ENCODE measurements at regions not wholly inside any gene's neighbourhood (a gene's known extent, or its start where the extent isn't known, plus 50 kb on each side); places are given as distances from the start of the nearest gene placed in this dataset.
"Not testable (repeated sequence)": the region's sequence is repeated elsewhere in the genome, so short reads cannot be mapped to it uniquely, and the experiment has no call there.

DNA sequence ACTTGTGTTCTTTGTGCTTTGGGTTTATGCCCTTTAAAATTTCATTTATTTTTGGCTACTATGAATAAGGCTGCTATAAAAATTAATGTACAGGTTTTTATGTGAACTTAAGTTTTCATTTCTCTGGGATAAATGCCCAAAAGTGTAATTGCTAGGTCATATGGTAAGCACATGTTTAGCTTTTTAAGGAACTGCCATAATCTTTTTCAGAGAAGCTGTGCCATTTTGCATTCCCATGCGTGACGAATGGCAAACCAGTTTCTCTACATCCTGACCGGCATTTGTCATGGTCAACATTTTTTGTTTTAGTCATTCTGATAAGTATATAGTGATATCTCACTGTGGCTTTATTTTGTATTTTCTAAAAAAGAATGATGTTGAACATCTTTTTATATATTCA, 236.0 kb upstream of the SGK1 start:
- no peak for DNase-seq (ENCODE audit: low read depth)

DNA sequence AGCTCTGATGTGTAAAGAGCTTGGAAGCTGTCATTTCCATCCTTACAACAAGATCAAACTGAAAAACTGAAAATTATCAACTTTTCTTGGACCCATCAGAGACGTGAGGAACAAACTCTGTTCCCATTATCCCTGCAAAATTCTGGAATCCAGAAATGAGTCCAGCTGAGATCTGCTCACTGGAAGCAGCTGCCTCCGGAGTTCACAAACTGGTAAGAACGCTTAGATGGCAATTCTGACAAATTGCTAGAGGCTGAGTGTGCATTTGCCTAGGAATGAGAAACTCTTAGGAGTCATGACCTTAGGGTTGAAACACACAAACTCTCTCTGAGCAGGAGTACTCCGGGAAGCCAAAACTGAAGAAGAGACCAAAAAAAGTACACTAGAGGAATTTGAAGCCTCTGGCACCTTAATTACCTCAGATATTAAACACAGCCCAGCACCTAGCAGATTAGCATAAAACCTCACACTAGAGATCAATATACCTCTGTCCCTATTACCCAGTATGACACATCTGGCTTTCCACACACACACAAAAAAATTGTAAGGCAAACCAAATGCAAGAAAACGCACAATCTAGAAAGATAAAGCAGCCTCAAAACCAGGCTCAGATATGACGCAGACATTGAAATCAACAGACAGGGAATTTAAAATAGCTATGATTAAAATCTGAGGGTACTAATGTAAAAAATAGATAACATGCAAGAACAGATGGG, 233.5 kb upstream of the SGK1 start:
- no peak for DNase-seq (ENCODE audit: low read depth)

DNA sequence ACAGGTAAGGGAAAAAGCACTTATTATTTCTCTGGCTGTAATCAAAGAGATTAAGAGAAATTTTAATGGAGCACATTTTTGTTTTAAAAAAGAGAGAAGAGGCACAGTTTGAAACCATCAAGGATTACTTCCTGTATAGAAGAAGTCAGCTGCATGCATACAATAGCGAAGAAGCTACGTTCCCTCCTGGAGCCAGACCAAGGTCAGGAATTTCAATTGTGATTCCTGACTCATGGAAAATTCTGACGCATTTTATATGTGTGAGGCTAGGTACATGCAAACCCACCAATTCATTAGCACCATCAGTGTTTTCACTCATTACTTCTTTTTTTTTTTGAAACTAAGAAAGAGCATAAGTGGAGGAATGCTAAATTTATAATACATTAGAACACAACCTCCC, 232.7 kb upstream of the SGK1 start:
- no peak for DNase-seq (ENCODE audit: low read depth)

DNA sequence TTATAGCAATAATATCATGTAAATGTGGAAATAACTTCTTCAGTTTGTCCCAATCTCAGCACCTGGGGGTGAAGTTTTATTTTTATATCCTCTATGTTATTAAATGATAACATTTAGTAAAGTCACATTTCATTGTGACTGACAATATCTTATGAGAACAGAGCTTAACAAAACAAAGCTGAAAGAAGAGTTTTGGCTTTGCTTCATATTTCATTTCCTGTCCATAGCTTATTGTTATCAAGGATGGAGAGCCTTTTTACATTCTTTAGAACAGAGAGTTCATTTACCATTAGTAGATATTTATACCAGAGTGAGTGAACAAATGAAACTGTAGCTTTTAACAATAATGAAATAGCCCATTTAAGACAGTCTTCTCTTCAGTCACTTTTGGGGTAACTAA, 231.9 kb upstream of the SGK1 start:
- DNase-seq (ENCODE audit: low read depth): no peak

DNA sequence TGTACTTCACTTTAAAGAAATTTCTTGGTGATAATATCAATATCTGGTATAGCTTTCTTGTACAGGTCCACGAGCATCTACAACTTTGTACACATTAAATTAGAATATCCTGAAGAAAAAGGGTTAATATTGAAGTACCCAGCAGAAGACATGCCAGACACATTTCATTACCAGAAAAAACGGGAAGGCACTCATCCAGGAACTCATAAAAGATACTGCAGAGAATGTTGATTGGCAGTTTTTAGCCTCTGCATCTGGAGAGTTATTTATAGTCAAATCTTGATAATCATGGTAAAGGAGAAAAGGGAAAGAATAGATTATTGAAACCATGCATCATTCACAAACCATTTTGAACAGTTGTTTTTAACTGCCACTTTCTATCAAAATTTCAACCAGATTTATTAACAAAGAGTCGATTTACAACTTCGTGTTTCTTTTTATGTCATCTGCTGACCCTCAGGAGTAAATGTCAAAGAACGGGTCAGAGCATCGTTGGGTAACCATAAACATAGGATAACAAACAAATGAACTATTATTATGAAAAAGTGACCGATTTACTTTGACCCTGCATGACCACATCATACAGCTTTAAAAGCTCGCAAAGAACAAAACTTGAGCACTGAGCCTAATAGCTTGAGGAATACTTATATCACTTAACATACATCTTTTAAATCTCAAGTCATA, 229.2 kb upstream of the SGK1 start:
- DNase-seq (ENCODE audit: low read depth): no peak

DNA sequence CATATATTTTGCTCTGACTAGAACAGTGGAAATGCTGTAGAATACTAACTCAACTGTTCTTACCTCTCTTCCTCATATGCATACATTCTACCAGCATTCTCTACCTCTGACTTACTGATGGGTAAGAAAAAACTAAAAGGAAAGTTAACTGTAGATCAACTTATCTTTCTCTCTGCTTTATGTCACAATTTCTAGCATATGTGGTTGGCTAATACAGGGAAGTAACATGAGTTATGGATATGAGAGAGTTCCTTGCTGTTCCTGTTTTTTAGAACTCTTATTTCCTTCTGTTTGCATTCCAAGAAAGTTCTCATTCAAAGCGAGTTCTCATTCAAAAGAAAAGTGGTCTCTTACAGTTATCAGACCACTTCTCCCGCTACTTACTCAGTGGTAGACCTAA, 226.8 kb upstream of the SGK1 start:
- no peak for DNase-seq (ENCODE audit: low read depth)

DNA sequence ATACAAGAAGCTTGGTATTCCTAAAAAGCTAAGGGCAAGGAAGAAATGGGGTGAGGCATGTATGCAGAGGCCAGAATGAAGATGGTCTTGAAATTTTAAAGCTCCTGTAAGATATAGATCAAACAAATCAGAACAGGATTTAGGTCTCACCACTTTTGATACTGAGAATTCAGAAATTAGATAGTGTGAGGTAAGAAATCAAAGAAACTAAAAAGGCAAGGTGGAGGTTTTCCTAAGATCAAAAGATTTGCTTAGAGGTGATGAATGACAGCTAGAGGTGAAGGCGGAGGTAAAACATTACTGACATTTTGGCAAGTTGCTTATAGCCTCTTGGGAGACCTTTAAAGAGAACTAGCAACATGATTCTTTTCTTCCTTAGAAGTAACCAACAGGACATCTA, 225.2 kb upstream of the SGK1 start:
- no peak for DNase-seq (ENCODE audit: low read depth)

DNA sequence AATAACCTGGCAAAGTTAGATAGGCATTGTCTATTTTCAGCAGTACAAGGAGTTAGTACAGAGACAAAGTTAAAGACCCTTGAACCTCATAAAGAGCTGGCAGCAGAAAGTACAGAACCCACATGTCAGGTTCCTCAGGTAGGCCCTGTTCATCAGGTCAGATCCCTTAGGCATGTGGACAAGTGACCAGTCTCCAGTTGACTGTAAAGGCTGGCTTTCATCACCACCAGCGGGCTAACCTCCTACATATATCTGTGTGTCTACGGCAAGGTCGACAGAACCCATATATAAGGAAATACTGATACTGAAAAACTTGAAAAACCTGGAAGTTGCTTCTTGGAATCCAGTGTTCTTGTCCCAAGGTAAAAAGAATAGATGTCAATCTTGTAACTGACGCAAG, 223.1 kb upstream of the SGK1 start:
- no peak for DNase-seq (ENCODE audit: low read depth)

DNA sequence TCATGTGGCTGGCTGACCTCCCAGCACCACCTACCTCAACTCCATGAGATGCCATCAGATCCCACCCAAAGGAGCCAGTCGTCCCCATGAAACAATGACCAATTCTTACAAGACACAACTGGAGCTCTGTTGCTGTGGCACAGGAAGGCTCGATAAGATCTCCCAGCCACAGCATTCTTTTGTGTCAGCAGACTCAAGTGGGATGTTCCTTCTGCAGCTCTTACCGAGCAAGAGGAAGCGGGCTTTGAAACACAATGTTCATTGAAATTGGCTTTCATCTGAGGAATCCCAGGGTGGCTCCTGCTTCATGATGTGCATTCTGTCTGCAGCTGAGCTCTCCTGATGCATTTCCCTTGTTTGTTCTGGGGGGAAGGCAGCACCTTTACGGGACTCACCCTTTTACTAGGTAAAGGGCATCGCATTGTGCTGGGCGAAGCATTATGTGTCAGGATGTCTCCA, 222.0 kb upstream of the SGK1 start:
- no peak for DNase-seq (ENCODE audit: low read depth)

DNA sequence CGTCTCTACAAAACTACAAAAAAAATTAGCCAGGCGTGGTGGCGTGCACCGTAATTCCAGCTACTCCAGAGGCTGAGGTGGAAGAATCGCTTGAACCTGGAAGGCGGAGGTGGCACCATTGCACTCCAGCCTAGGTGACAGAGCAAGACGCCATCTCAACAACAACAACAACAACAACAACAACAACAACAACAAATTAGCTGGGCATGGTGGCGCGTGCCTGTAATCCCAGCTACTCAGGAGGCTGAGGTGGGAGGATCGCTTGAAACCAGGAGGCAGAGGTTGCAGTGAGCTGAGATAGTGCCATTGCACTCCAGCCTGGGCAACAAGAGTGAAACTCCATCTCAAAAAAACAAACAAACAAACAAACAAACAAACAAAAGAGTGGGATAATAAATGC, 219.9 kb upstream of the SGK1 start:
- not testable (repeated sequence) for DNase-seq (ENCODE audit: low read depth)

DNA sequence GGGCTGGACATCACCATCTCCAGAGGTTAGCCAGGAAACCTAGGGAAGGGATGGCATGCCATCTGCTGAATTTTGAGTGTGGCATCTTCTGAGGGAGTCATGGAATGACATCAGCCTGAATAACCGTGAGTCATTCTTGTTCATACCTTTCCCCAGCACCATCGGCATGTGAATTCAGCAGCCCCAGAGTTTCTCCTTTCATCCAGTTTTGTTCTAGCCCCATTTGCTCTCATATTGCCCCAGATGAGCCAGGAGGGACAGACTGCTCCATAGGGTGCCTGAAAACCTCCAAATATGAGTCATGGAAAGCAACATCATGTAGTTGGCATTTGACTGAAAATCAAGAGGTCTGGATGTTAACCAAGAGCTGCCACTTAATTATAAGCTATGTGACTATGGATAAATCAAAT, 219.2 kb upstream of the SGK1 start:
- DNase-seq (ENCODE audit: low read depth): no peak

DNA sequence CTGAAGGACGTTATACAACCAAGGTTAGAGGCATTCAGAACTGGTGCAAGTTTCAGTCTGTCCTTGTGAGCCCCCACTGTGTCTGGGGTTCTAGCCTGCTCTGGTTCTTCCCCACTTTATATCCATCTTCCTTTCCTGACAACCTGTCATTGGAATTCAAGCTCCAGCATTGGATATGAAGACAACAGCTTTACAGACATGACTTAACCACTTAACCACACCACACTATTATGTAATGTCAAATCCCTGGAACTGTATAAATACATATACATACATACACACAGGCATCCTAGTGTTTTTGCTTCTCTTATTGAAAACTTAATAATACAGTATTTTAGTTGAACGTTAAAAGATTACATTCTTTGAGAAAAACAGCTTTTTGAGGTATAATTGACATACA, 217.9 kb upstream of the SGK1 start:
- no peak for DNase-seq (ENCODE audit: low read depth)

DNA sequence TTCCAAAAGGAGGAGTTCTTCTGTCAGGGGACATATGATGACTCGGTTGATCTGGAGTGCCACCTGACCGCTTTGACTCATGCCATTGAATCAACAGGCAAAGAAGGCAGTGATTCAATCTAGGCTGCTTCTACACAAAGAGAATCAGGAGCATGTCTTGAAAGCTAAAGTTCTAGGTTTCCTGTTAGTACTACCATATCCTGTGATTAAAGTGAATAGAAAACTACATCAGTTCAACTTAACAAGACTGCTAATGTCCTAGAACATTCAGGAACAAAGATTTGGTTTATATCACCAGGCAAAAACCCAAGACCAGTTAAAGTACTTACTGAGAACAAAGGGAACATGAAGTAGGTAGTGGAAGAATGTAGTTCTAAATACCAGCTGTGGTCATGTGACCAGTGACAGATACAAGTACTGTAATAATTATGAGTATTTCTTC, 216.8 kb upstream of the SGK1 start:
- no peak for DNase-seq (ENCODE audit: low read depth)

DNA sequence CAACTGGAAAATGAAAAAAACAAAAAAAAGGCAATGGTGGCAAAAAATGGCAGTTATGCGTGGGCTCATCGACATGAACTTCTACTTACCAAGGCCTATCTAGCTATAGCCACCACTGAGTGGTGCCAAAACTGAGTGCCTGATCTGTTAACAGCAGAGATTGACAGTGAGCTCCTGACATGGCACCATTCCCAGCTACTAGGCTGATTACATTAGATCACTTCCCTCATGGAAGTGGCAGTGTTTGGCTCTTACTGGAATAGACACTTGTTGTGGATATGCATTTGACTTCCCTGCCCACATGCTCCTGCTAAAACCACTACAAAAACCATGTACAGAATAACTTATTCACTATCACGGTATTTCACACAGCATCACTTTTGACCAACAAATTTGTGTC, 216.1 kb upstream of the SGK1 start:
- DNase-seq (ENCODE audit: low read depth): no peak

DNA sequence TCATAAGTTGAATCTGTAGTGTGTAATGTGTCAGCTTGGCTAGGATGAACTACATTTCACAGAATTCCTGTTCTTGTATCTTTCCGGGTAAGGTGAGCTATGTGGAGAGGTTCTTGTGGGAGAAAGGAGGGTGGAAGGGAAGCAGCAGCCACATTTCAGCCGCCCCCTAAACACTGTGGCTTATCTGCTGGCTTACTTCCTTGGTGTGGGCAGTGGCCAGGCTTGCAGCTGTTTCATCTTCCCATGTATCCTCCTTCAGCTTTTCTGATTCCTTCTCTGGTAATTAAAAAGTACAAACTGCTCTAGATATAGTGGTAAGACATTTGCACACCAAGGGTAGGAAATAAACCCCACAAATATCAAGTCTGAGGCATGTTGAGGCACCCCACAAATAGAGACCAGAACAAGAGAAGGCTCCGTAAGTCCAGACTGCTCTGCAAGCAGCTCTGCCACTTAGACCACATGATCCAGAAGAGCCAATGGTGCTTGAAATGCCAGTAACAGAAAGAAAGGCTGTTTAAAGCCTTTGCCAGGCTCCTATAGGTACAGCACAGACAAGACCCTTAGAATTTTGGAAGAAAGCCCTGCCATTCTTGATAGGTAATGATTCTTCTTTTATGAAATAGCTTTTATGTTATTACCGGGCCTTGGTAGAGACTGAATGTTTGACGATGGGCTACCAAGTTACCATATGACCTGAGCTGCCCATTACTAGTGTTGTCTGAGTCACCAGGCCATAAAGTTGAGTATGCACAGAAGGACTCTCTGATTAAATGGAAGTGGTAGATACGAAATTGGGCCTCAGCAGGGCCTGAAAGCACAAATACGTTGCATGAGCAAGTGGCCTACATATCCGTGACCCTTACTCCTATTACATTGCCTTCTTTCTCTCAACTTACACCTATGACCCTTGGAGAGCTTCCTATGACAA, 215.0 kb upstream of the SGK1 start:
- no peak for DNase-seq (ENCODE audit: low read depth)

DNA sequence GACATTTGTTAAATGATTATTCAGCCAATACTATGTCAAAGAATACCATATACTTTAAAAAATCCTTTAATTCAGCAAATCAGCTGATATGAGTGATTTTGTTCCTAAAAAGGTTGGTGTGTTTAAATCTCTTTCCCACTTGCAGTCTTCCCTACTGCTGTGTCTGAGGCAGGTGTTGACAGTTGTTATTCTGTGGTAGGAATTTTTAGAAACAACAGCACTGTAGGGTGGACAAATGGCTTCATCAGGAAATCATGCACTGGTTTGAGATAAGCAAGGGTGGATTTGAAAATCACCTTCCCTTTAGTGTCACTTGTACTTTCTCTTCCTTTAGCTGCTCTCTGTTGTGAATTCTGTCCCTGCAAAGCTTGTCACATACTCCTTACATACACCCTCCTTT, 213.7 kb upstream of the SGK1 start:
- no peak for DNase-seq (ENCODE audit: low read depth)

DNA sequence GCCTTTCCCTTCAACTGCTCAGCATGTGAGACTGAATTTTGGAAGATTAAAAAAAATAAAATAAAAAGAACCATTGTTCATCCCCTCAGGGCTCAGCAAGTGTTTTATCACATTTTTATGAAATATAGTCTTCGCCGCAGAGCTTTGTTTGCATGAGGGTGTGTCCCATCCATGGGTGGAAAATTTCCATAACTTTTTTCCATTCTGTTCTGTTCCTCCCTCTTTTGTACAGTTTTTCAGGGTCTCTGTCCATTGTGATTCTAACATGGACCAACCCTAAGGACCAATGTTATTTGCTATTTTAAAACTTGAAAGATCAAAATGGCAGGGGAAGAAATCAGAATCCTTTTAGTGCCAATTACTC, 213.3 kb upstream of the SGK1 start:
- no peak for DNase-seq (ENCODE audit: low read depth)

DNA sequence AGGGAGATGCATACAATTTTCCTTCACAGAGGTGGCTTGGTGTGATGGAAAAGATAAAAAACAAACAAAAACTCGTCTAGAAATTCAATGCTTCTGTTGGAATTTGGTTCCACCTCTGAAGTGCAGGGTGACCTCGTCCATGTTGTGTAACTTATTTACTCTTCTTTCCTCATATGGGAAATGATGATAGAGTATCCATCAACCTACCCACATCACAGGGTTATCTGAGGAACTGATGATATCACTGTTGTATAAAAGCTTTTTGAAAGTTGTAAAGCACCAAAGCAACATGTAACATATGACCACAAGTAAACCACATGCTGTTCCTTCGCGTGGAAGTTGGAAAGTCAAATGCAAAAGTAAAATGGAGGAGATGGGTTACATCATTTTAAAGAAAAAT, 212.0 kb upstream of the SGK1 start:
- no peak for DNase-seq (ENCODE audit: low read depth)

DNA sequence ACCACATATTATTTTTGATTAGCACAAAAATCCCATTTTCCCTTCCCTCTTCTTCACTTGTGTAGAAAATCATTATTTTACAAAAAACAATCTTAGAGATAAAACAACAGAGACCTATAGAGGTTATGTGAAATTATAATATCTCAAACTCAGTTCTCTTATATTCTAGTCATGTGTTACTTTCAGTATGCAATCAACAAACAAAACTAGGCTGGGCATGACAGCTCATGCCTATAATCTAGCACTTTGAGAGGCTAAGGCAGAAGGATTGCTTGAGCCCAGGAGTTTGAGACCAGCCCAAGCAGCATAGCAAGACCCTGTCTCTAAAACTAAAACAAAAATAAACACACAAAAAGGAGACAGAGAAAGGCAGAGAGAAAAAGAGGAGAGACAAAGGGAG, 211.4 kb upstream of the SGK1 start:
- DNase-seq (ENCODE audit: low read depth): no peak

DNA sequence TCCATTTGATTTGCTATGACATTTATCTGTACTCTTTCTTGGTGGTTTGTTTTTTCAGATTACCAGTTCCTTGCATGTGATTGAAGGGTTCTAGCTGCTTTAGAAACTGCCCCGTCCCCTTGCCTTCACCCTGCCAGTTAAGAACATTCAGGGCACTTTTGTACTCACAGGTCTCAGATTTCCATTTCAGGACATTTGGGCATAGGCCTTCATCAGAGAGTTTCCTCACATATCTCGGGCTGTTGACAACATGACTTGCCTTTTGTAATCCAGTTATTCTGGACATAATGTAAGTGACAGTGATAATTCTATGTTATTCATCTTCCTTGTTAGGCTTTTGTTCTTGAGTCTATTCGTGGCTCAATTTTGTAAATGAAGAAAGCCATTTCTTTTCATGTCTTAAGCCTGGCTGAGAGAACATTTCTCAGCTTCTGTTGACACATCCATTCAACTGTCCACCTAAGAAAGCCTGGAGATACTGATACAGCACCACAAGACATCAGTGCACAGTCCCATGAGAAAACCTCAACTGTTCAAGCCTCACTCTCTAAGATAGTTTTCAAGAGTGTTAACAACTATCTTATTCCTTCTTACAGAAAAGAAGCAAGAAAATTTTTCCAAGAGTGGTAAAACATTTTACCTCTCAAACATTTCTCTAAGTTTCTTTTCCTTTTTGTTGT, 209.3 kb upstream of the SGK1 start:
- DNase-seq (ENCODE audit: low read depth): no peak

DNA sequence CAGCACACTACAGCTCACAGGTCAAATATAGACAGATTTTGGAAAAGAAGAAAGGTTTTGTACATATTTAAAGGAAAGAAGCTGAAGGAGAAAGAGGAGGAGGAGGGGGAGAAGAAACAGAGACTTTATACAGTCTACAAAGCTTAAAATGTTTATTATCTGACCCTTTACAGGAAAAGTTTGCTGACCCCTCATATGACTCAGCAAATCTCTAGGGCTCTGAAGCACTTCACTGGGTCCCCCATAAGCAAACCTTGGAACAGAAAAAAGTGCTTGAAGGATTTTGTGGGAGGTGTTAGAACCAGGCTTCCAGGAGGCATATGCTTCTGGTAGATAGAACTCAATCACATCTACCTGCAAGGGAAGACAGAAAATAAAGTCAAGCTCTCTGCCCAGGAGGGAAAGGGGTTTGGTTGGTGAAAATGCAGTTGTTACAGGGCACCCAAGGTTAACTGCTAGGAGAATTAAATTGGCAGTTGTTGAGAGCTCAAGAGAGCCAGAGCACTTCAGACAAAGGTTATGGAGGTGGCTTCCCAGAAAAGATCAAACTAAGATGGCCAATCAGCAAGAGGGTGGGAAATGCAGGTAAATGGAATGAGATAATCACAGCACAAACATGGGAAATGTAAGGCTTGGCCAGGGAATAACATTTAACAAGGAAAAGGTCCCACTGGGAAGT, 207.4 kb upstream of the SGK1 start:
- DNase-seq (ENCODE audit: low read depth): no peak
